ENCODE measurements at regions not wholly inside any gene's neighbourhood (a gene's known extent, or its start where the extent isn't known, plus 50 kb on each side); places are given as distances from the start of the nearest gene placed in this dataset.

- DNase-seq: no peak
These were observed 53.5 kb downstream of the ZNF608 start for GRCh38 chr5:124692950-124693349.

GRCh38 chr5:124692324-124692723 lies 54.1 kb downstream of the ZNF608 start:
- DNase-seq: no peak

- no peak for DNase-seq
These were observed 56.8 kb downstream of the ZNF608 start for GRCh38 chr5:124689653-124690052.

GRCh38 chr5:124686239-124687004 lies 60.0 kb downstream of the ZNF608 start:
- no peak for DNase-seq

- no peak for DNase-seq
These were observed 61.0 kb downstream of the ZNF608 start for GRCh38 chr5:124685404-124685930.

GRCh38 chr5:124683917-124684555 lies 62.4 kb downstream of the ZNF608 start:
- DNase-seq: no peak

GRCh38 chr5:124679578-124680199 lies 66.8 kb downstream of the ZNF608 start:
- no peak for DNase-seq

- DNase-seq: no peak
These were observed 67.4 kb downstream of the ZNF608 start for GRCh38 chr5:124678922-124679519.

- DNase-seq: no peak
These were observed 68.0 kb downstream of the ZNF608 start for GRCh38 chr5:124678468-124678867.

GRCh38 chr5:124677374-124678351 lies 68.8 kb downstream of the ZNF608 start:
- DNase-seq: no peak

- no peak for DNase-seq
These were observed 70.2 kb downstream of the ZNF608 start for GRCh38 chr5:124675931-124676846.

GRCh38 chr5:124671193-124671592 lies 75.2 kb downstream of the ZNF608 start:
- DNase-seq: no peak

- no peak for DNase-seq
These were observed 75.7 kb downstream of the ZNF608 start for GRCh38 chr5:124670722-124671184.

GRCh38 chr5:124669956-124670721 lies 76.3 kb downstream of the ZNF608 start:
- DNase-seq: no peak

GRCh38 chr5:124669300-124669648 lies 77.2 kb downstream of the ZNF608 start:
- no peak for DNase-seq

GRCh38 chr5:124668353-124669299 lies 77.8 kb downstream of the ZNF608 start:
- no peak for DNase-seq

- no peak for DNase-seq
These were observed 80.8 kb downstream of the ZNF608 start for GRCh38 chr5:124665625-124666024.

GRCh38 chr5:124665035-124665434 lies 81.4 kb downstream of the ZNF608 start:
- no peak for DNase-seq

GRCh38 chr5:124664287-124664686 lies 82.2 kb downstream of the ZNF608 start:
- no peak for DNase-seq

All from CD4-positive, alpha-beta T cell treated with Interleukin-1 beta for 1 hour (primary cell).